Stimulated activated CD8-positive, alpha-beta memory T cell treated with anti-CD3 and anti-CD28 coated beads, Interleukin-7, amount 100 ng/mL, for 48 hours (primary cell): ENCODE measurements at regions not wholly inside any gene's neighbourhood (a gene's known extent, or its start where the extent isn't known, plus 50 kb on each side); places are given as distances from the start of the nearest gene placed in this dataset.
"Not testable (repeated sequence)": the region's sequence is repeated elsewhere in the genome, so short reads cannot be mapped to it uniquely, and the experiment has no call there.

Experiments used
- DNase-seq, 2 donors: peaks; one replicate each; pipeline ENCODE4 v3.0.0-alpha.2; 2020; ENCODE audit warnings: low read depth in 1 of 2; ENCODE audit errors: extremely low read depth in 1 of 2

DNA sequence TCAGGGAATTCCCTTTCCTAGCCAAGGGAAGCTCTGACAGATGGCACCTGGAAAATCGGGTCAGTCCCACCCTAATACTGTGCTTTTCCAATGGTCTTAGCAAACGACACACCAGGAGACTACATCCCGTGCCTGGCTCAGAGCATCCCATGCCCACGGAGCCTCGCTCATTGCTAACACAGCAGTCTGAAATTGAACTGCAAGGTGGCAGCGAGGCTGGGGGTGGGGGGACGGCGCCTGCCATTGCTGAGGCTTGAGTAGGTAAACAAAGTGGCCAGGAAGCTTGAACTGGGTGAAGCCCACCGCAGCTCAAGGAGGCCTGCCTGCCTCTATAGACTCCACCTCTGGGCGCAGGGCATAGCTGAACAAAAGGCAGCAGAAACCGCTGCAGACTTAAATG lies 279.5 kb upstream of the LUZP2 start:
- DNase-seq: not testable (repeated sequence)

DNA sequence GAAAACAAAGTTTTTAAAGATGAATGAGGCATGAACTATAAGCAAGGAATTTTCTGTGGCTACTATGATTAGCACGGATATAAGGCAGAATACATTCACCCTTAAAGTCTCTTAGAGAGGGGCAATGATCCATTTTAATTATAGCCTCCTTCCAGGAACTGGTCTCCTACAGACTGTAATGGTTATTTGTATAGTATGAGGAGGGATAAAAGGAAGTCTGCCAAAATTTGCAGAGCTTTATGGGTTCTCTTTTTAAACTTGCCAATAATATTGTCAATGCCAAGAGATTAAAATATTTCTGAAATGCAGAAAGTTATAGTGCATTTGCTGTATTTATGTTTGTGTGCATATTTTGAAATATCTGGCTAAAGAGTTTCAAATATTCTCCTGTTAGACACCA lies 271.4 kb upstream of the LUZP2 start:
- no peak for DNase-seq

DNA sequence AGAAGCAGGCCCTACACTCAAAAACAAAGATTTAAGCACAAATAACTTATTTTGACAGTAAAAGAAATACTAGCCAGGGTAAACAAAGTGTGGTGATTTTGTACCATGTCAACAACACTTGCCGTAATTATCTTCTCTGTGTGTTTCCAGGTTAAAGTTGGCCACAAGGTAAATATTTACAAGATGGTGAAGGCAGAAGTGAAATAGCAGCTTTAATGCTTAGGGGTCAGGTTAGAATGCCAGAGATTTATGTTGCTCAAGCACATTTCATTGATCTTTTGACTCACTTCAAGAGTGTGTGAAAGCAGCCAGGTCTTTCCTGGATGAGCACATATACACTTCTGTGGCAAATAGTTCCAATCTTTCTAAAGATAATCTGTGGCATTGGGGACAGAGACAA lies 270.2 kb upstream of the LUZP2 start:
- DNase-seq: no peak

DNA sequence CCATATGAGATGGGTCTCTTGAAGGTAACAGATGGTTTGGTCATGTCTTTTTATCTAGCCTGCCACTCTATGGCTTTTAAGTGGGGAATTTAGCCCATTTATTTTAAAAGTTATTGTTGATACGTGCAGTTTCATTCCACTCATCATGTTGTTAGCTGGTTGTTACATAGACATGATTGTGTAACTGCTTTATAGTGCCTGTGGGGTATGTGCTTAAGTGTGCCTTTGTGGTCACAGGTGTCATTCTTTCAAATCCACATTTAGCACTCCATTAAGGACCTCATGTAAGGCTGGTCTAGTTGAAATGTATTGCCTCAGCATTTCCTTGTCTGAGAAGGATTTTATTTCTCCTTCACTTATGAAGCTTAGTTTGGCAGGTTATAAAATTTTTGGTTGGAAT lies 263.8 kb upstream of the LUZP2 start:
- no peak for DNase-seq

DNA sequence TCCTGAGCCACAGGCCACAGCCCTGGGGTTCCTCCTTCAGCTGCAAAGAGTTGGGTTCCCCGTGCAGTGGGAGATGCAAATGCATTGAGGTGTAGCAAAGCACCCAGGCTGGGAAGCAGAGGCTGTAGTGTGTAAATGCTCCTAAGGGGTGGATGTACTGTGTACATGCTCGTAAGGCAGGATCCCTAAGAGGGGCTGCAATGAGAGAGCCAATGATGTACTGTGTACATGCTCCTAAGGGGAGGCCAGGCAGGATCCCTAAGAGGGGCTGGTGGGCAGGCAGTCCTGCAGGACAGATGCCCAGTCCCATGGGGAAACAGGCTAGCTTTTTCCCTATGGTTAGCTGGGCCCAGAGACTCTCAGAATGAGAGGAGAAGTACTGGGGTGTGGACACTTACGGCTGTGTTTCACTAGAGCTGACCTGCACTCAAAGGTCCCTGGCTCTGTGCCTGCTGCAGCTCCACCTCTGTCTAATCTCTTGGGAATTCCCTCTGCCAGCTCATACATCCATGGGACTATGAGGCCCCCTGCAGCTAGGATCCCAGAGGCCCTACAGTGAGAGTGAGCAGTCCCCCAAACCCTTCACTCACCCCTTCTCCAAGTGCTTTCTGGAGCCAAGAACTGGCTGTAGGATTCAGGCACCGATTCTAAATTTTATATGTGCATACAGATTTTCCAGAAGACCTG lies 261.9 kb upstream of the LUZP2 start:
- DNase-seq: no peak

DNA sequence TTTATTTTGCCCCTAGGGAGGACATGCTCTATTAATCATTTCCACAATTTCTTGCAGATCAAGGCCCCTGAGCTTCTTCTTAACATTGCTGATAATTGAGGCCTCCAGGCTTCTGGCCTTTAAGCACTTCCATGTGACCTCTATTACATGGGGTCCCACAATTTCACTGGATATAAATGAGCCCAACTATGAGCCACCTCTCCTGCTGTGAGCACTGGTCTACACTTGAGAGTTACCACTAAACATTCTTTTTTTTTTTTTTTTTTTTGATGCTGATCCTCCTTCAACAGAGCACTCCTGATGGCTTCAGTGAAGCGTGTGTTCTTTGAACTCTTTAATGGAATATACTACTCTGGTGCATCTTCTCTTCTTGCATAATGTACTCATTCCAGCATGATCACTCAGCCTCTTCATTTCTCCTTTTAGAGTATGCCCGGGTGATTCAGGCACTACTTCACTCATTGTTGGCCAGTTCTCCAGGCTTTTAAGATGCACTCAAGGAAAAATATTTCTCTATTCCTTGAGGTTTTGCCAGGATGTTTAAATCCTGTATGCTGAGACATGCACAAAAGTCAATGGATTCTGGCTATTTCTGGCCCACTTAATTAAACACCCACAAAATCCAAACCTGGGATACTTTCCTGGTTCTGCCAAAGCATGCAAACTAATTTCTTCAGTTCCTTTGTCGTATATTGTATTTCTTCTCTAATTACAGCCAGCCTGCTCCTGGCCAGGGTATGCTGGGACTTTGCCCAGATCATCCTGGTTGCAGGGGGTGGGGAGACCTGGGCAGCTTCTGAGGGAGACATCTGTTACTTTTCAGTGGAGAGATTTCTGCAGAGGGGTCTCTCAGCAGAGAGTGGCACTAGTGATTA lies 257.8 kb upstream of the LUZP2 start:
- DNase-seq: no peak

DNA sequence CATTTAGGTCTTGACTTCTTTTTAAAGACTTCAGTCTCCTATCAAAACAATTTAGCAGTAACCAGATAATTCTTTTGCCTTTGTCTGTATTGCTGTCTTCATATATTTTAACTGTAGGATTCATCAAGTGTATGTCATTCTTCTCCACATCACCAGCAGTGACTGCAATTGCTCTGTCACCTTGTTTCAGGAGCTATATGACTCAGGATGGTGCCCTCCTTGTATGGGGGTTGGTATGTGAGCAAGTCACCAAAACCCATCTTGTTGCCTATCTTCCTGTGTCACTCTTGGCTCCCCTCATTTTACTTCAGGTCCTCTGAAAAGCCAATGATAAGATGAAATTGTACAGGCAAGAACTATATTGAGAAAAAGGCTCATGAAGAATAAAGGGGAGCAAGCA lies 256.9 kb upstream of the LUZP2 start:
- no peak for DNase-seq

DNA sequence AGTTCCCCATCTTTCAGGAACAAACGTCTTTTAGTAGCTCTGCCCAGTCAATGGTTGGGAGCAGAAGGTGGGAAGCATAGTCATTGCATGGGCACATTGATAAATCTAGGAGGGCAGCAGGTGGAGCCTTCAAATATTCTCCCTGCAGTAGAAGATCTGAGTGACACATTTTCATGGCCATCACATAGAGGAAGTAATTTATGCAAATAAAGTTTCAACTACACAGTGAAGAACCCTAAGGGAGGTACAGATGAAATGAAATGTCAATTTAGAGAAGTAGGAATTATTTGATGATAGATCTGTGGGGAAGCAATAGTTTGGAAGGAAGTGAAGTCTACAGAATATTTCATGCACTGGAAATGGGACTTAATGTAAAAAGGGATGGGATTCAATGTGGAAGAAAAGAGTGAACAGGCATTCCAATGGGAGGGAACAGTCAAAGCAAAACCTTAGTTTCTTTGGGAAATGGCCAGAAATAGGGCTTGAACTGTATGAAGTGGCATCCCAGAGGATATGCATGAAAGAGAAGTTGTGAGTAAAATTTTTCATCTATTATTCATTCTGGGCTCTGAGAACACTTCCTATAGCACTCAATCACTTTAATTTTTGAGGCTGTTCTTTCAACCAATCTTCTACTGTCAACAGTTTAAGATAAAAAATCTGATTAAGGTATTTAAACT lies 256.2 kb upstream of the LUZP2 start:
- DNase-seq: no peak

DNA sequence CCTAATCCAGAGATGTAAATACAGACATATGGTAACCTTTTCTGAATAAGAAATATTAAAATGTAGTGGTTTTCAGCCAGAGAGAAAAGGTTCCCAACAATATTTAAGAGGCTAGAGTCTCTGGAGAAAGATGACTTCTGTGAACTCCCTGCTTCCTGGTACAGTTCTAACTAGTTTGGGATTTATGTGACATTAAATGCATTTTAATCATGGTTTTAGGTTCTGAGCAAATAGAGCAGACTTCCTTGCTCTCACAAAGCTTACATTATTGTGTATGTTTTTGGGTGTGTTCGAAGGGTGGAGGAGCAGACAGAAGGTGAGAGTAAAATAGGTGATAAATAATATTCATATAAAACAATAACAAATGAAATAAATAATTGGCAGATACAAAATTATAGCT lies 250.1 kb upstream of the LUZP2 start:
- DNase-seq: no peak

DNA sequence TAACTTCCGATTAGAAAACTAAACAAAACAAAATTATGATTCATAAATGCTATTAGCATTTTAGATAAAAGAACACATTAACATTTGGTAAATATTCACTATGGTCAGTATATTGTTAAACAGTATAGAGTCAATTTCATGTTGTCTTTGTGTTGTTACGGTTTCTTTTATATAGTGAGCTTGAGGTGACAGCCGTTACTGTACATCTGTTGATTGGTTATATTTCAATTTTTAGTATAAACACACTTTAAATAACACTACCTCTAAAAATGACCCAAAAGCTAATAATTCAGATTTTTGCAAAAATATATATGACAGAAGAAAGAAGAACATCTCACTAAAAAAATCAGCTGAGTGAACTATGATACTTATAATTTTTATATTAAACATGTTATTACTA lies 249.0 kb upstream of the LUZP2 start:
- DNase-seq: no peak

DNA sequence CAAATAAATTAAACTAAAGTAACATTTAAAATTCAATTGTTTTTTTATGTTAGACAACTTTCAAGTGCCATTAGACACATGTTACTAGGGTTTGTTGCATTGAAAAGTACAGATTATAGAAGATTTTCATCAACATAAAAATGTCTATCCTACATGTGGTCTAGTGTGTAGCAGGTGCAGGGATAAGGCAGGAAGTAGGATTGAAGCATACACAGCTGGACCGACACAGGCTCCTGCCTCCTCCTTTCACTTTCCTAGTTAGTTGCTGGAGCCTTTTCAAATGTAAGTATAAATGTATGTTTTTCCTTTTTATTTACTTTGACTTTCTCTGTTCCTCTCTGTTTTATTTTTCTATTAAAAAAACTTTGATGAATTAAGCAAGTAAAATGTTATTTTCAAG lies 246.9 kb upstream of the LUZP2 start:
- DNase-seq: no peak

DNA sequence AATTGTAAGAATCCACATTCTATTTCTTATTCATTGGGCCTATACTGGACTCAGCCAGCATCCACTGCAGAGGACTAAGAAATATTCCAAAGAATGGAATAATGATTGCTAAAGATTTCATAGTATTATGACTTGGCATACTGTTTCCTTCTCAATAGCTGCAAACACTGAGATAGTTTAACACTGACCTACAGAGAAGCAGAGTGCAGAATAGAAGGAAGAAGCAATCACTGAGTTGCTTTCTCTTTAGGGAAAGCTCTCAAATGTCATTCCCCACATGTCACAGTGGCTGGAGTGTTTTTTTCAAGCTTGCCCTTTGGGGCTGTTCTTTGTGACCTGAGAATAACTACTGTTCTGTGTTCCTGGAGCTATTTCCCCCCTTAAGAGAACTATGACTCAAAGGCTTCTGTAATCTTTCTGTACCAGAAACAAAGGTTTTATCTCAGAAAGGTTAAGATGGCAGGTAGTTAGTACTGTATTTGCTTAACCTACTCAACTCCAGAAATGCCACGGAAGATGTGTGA lies 243.6 kb upstream of the LUZP2 start:
- no peak for DNase-seq

DNA sequence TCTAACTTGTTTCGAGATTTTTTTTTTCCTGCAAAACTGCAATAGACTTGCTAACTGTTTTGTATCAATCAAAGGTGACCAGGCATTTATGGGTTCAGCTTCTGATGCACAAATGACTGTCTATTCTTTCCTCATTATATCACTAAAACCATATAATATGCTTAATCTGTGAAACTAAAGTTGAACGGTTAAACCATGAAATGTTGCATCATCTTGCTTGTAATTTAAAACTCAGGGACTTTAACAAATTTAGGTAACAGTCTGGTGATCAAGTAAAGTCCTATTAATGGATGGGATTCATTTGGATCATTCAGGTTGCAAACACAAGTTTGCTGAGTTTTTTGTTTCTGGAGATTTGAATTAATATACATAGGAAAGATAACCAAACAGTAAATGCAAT lies 232.0 kb upstream of the LUZP2 start:
- no peak for DNase-seq

DNA sequence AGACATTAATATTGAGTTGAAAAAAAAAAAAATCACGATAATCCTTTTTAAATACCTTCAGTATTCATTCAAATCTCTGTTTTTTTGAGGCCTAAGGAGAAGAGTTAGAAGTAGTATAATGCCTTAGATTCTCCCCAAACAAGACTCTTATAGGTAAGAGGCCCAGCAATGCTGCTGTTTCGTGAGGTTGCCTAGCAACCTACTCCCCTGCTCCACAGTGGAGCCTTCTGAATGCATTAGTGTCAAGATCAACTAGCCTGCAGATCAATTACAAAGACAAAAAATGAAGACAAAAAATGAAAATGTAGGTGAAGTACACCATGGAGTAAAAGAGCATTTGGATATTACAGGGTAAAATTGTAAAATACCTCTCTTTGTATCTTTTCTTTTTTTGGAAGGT lies 229.8 kb upstream of the LUZP2 start:
- DNase-seq: no peak

DNA sequence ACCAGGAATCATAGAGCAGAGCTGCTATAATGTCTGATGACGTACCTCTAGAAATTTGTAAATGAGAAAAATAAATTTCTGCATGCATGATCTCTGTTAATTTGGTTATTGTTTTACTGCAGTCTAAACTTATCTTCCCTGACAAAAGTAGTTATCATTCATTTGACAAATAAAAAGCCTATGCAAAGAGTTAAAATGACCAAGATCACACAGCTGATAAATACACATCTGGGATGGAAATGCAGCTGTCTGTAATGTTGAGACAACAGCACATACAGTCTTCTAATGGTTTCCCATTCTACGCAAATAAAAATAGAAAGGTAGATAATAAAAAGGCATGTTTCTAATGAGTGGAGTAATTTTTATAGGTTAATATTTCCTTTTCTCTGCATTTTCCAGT lies 225.1 kb upstream of the LUZP2 start:
- DNase-seq: no peak

DNA sequence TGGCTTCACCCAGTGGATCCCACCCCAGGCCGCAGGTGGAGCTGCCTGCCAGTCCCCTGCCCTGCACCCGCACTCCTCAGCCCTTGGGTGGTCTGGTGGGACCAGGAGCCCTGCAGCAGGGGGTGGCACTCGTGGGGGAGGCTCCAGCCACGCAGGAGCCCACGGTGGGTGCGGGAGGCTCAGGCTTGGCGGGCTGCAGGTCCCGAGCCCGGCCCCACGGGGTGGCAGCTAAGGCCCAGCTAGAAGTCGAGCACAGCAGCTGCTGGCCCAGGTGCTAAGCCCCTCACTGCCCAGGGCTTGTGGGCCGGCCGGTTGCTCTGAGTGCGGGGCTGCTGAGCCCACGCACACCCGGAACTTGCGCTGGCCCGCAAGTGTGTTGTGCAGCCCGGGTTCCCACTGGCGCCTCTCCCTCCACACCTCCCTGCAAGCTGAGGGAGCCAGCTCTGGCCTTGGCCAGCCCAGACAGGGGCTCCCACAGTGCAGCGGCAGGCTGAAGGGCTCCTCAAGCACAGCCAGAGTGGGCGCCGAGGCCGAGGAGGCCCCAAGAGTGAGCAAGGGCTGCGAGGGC lies 222.6 kb upstream of the LUZP2 start:
- DNase-seq: not testable (repeated sequence)

DNA sequence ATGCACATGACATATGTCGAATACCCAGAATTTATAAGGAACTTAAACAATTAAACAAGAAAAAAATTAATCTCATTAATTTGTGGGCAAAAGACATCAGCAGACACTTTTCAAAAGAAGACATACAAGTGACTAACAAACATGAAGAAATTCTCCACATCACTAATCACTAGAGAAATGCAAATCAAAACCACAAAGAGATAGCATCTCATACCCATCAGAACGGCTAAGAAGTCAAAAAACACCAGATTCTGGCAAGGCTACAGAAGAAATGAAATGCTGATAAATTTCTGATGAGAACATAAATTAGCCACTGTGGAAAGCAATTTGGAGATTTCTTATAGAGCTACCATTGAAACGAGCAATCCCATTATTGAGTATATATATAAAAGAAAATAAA lies 210.6 kb upstream of the LUZP2 start:
- no peak for DNase-seq

DNA sequence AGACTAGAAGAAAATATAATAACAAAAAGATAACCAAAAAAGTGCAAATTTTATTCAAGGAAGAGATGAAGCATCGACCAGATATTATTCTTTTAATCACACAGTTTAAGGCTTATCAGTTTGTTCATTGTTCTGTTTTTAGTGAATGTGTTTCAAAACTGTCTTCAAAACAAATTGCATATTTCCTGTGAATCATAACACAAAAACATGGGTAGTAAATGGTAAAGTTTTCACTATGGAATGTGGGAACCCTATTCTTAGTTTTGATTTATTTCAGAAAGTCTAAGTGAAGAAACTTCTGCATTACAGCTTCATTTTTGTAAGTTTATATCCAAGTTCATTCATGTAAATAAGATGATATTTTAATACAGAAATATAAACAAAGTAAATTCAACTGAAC lies 207.6 kb upstream of the LUZP2 start:
- DNase-seq: no peak

DNA sequence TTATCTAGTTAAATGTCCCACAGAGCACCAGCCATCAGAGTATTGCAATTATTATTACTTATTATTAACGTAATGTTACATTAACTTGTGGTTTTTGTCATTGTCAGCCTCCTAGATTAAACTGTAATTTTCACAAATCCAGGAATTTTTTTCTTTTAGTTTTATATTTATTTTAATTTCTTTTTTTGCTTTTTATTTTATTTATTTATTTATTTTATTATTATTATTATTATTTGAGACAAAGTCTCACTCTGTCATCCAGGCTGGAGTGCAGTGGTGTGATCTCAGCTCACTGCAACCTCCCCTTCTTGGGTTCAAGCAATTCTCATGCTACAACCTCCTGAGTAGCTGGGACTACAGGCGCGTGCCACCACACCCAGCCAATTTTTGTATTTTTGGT lies 202.9 kb upstream of the LUZP2 start:
- DNase-seq: no peak

DNA sequence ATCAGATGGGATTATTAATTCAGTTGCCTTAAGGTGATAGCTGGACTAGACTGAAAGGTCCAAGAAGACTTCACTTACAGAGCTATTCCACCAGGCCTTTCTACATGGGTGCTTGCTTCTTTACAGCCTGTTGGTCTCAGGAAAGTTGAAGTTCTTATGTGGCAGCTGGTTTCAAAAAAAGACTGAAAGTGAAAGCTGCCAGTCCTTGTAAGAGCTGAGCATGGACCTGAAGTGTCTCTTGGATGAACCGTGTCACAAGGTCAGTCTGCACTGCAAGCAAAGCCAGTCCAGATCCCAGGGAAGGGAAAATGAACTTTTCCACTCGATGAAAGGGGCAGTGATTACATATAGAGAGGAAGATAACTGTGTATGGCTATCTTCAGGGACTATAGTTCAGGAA lies 201.5 kb upstream of the LUZP2 start:
- DNase-seq: no peak

DNA sequence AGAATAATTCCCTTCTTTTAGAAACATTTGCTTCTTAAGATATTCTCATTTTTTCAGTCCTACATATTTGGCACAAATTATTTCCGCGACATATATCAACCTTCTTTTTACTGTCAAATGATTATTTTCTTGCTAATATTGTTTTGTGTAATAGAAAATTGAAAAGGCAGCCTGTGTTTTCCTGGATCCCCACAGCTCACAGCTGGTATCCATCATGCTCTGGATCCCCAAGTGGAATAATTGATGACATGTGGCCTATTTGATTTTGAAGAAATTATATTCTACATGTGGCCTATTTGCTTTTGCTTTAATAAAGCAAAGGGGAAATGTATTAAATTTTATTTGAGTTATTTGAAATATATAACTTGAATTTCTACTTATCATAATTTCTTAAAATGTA lies 199.4 kb upstream of the LUZP2 start:
- DNase-seq: no peak
